ENCODE measurements at regions not wholly inside any gene's neighbourhood (a gene's known extent, or its start where the extent isn't known, plus 50 kb on each side); places are given as distances from the start of the nearest gene placed in this dataset.

DNA sequence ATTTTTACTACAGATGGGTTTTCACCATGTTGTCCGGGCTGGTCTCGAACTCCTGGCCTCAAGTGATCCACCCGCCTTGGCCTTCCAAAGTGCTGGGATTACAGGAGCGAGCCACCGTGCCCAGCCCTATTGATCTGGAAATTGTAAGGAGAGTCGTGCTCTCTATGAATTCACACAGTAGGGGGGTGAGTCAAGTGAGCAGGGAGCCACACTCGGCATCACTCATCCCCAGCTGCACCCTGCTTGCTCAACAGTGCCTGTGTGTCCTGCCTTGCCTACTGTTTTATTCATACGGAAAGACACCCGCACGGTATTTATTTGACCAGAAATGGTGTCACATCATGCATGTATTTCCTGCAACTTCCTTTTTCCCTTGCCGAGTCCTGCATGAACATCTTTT is 157.2 kb upstream of the FOXF1 start:
- Histone ChIP-seq H3K36me3 (ENCODE audit: control insufficient read depth, insufficient read depth, low read length) (no peaks in the 10 kb centered on the region), H3K27me3 (ENCODE audit: control insufficient read depth, insufficient read depth, low read length) (no peaks in the 10 kb centered on the region; the same call in 1 of the 2 replicates), H3K4me3 (ENCODE audit: low read depth in 2 of 2, low read length in 2 of 2) (no peak overlapping the region), H3K27ac (ENCODE audit: low read length) (no peak overlapping the region), H3K9me3 (ENCODE audit: control insufficient read depth, insufficient read depth, low read depth, low read length) (no peaks in the 10 kb centered on the region), H3K4me1 (ENCODE audit: control insufficient read depth, insufficient read depth, low read length) (no peaks in the 10 kb centered on the region)
- in situ Hi-C loops (cut with HindIII; ENCODE audit: low pct_unique_long_range_greater_than_20kb, low sequenced_read_pairs) = no loop called here
- ChIA-PET CTCF (no interaction called here), POLR2A (no interaction called here)
- ATAC-seq = no peak
- TF ChIP-seq SIN3A (IDR thresholded peaks at IDR 0.05; ENCODE audit: borderline replicate concordance, insufficient read depth, low read depth, low read length) (no peak), POLR2AphosphoS5 (IDR thresholded peaks at IDR 0.05; ENCODE audit: low read depth, low read length) (no peak), TCF7L2 (IDR thresholded peaks at IDR 0.05; ENCODE audit: low read depth, low read length) (no peak)
- TF ChIP-seq, protein P1, sequence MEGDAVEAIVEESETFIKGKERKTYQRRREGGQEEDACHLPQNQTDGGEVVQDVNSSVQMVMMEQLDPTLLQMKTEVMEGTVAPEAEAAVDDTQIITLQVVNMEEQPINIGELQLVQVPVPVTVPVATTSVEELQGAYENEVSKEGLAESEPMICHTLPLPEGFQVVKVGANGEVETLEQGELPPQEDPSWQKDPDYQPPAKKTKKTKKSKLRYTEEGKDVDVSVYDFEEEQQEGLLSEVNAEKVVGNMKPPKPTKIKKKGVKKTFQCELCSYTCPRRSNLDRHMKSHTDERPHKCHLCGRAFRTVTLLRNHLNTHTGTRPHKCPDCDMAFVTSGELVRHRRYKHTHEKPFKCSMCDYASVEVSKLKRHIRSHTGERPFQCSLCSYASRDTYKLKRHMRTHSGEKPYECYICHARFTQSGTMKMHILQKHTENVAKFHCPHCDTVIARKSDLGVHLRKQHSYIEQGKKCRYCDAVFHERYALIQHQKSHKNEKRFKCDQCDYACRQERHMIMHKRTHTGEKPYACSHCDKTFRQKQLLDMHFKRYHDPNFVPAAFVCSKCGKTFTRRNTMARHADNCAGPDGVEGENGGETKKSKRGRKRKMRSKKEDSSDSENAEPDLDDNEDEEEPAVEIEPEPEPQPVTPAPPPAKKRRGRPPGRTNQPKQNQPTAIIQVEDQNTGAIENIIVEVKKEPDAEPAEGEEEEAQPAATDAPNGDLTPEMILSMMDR (IDR thresholded peaks at IDR 0.05) = no peak
- TF ChIP-seq, protein P2, sequence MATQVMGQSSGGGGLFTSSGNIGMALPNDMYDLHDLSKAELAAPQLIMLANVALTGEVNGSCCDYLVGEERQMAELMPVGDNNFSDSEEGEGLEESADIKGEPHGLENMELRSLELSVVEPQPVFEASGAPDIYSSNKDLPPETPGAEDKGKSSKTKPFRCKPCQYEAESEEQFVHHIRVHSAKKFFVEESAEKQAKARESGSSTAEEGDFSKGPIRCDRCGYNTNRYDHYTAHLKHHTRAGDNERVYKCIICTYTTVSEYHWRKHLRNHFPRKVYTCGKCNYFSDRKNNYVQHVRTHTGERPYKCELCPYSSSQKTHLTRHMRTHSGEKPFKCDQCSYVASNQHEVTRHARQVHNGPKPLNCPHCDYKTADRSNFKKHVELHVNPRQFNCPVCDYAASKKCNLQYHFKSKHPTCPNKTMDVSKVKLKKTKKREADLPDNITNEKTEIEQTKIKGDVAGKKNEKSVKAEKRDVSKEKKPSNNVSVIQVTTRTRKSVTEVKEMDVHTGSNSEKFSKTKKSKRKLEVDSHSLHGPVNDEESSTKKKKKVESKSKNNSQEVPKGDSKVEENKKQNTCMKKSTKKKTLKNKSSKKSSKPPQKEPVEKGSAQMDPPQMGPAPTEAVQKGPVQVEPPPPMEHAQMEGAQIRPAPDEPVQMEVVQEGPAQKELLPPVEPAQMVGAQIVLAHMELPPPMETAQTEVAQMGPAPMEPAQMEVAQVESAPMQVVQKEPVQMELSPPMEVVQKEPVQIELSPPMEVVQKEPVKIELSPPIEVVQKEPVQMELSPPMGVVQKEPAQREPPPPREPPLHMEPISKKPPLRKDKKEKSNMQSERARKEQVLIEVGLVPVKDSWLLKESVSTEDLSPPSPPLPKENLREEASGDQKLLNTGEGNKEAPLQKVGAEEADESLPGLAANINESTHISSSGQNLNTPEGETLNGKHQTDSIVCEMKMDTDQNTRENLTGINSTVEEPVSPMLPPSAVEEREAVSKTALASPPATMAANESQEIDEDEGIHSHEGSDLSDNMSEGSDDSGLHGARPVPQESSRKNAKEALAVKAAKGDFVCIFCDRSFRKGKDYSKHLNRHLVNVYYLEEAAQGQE (IDR thresholded peaks at IDR 0.05; ENCODE audit: insufficient read depth in 1 of 2, low read depth in 2 of 2, low read length in 1 of 2) = no peak
- intact Hi-C loops (cut with micrococcal nuclease; ENCODE audit: unreplicated experiment) = no loop called here
- BruUV-seq (replicated peaks) = no TSS peak
- DNase-seq (ENCODE audit: low read depth, low spot score) = no peak

DNA sequence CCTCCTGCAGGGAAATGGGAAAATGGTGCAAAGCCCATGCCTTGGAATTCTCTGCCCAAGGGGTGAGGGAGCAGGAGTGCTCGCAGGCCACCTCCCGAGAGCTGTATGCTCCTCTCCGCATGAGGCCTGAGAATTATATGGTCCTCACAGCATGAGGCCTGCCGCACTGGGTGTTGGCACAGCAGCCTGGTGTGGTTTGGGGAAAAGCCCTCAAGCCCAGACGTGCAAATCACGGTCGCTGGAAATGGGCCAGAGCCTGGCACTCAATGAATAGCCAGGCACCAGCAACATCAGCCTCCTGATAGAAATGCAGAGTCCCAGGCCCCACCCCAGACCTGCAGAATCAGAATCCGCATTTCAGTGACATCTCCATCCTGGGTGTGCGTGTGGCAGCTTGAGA is 156.4 kb upstream of the FOXF1 start:
- no peaks in the 10 kb centered on the region for H3K4me1 ChIP-seq (ENCODE audit: control insufficient read depth, insufficient read depth, low read length)
- in situ Hi-C loops (cut with HindIII; ENCODE audit: low pct_unique_long_range_greater_than_20kb, low sequenced_read_pairs) (no loop called here), intact Hi-C loops (cut with micrococcal nuclease; ENCODE audit: unreplicated experiment) (no loop called here)
- POLR2A ChIA-PET = no interaction called here
- no peak overlapping the region for H3K27ac ChIP-seq (ENCODE audit: low read length)
- no peaks in the 10 kb centered on the region; the same call in 1 of the 2 replicates for H3K27me3 ChIP-seq (ENCODE audit: control insufficient read depth, insufficient read depth, low read length)
- CTCF ChIA-PET = interaction anchor here (0.5 kb wide), 1 partner anchor 534 kb away, joined by 6 read pairs; no protein-coding TSS in a partner anchor
- H3K4me3 ChIP-seq (ENCODE audit: low read depth in 2 of 2, low read length in 2 of 2) = no peak overlapping the region
- no peak for ATAC-seq
- no TSS peak for BruUV-seq (replicated peaks)
- H3K9me3 ChIP-seq (ENCODE audit: control insufficient read depth, insufficient read depth, low read depth, low read length) = no peaks in the 10 kb centered on the region
- DNase-seq (ENCODE audit: low read depth, low spot score) = no peak
- H3K36me3 ChIP-seq (ENCODE audit: control insufficient read depth, insufficient read depth, low read length) = no peaks in the 10 kb centered on the region
- no peak for TF ChIP-seq POLR2AphosphoS5 (IDR thresholded peaks at IDR 0.05; ENCODE audit: low read depth, low read length)

DNA sequence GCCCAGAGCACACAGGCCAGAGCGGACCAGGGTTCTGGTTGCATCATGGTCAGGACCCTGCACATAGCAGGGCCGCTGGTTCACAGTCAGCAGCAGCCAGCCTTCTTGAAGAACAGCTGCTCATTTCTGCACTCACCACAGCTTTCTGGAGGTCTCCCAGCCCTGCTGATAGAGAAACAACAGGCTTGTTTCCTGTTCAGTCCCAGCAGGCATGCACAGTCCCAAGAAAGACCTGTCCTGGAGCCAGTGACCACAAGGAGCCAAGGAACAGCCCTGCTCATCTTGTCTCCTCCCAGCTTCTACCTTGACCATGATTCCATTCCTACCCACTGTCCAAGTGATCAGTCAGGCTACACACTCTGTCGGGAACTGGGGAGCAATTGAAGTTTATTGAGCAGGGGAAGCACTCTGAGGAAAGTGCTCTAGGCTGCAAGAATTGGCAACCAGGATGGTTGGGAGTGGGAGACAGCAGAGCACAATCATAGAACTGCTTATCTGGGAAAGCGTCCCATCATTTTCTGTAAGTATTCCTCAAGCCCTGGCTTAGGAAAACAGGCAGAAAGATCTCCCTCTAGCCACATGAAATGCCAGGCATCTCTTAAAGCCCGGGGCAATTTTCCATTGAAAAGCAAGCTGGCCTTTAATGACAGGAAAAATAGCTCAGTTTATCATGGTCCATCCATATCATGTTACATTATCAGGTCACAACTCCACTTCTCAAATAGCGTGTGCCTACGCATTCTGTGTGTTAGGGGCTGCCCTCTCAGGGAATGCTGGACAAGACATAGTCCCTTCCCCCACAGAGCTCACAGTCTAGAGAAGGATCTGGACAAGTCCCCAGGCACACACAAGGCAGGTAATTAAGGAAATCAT is 155.4 kb upstream of the FOXF1 start:
- in situ Hi-C loops (cut with HindIII; ENCODE audit: low pct_unique_long_range_greater_than_20kb, low sequenced_read_pairs) = no loop called here
- Histone ChIP-seq H3K4me1 (ENCODE audit: control insufficient read depth, insufficient read depth, low read length) (no peaks in the 10 kb centered on the region), H3K4me3 (ENCODE audit: low read depth in 2 of 2, low read length in 2 of 2) (no peak overlapping the region), H3K27ac (ENCODE audit: low read length) (no peak overlapping the region), H3K36me3 (ENCODE audit: control insufficient read depth, insufficient read depth, low read length) (no peaks in the 10 kb centered on the region), H3K27me3 (ENCODE audit: control insufficient read depth, insufficient read depth, low read length) (no peaks in the 10 kb centered on the region; the same call in 1 of the 2 replicates), H3K9me3 (ENCODE audit: control insufficient read depth, insufficient read depth, low read depth, low read length) (no peaks in the 10 kb centered on the region)
- ATAC-seq (no peak), DNase-seq (ENCODE audit: low read depth, low spot score) (no peak)
- no TSS peak for BruUV-seq (replicated peaks)
- ChIA-PET POLR2A (no interaction called here), CTCF (no interaction called here)
- TF ChIP-seq, protein P1 (IDR thresholded peaks at IDR 0.05) = no peak
- TF ChIP-seq, protein P2 (IDR thresholded peaks at IDR 0.05; ENCODE audit: insufficient read depth in 1 of 2, low read depth in 2 of 2, low read length in 1 of 2) = no peak
- TF ChIP-seq POLR2AphosphoS5 (IDR thresholded peaks at IDR 0.05; ENCODE audit: low read depth, low read length) (no peak), TCF7L2 (IDR thresholded peaks at IDR 0.05; ENCODE audit: low read depth, low read length) (no peak), SIN3A (IDR thresholded peaks at IDR 0.05; ENCODE audit: borderline replicate concordance, insufficient read depth, low read depth, low read length) (no peak)
- intact Hi-C loops (cut with micrococcal nuclease; ENCODE audit: unreplicated experiment) = no loop called here

All from Panc1 (cell line).